A549 (cell line): ENCODE measurements at regions not wholly inside any gene's neighbourhood (a gene's known extent, or its start where the extent isn't known, plus 50 kb on each side); places are given as distances from the start of the nearest gene placed in this dataset.

Source experiments
- TF ChIP-seq, protein P1 (sequence below): fragments of >200 bp; sonication (Bioruptor Twin); formaldehyde crosslinking; IDR thresholded peaks from 3 replicates; pipeline ENCODE4 v1.5.1; 2016
- TF ChIP-seq, protein P2 (sequence below): fragments of 200-600 bp; sonication (generic); IDR thresholded peaks from 2 replicates; pipeline ENCODE4 v1.6.1; 2016; ENCODE audit warnings: antibody characterized with exemption, mild to moderate bottlenecking, moderate library complexity

DNA sequence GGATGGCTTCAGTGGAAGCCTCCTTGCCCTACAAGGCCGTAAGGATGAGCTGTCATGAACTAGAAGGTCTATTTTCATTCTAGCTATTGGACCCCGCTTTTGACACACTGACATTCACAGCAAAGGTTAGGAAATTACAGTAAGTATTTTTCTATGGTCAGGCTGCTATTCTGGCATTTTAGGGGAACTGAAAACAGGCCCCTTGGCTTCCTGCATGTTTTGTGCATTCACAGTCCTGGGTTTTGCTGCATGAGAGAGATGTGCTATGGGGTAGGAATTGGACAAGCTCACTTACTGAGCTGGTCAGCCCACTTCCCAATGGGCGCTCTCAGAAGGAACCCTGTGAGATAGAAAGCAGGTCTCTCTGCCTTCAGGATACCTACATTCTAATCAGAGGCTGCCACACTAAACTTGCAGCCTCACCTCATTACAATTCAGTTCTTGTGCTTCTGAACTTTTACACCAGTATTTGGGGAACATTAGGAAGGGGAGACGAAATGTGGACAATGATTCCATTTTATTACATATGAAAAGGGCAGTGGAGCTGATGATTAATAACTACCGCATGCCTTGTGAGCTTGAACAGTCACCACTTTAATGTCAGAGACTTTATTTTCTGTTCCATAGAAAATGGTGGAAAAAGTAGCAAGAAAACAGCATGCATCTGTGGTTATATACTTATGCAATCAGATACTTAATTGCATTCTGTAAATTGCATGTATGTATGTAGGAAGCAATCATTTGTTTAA, 86.6 kb upstream of the TAB2 start:
- TF ChIP-seq, protein P1, sequence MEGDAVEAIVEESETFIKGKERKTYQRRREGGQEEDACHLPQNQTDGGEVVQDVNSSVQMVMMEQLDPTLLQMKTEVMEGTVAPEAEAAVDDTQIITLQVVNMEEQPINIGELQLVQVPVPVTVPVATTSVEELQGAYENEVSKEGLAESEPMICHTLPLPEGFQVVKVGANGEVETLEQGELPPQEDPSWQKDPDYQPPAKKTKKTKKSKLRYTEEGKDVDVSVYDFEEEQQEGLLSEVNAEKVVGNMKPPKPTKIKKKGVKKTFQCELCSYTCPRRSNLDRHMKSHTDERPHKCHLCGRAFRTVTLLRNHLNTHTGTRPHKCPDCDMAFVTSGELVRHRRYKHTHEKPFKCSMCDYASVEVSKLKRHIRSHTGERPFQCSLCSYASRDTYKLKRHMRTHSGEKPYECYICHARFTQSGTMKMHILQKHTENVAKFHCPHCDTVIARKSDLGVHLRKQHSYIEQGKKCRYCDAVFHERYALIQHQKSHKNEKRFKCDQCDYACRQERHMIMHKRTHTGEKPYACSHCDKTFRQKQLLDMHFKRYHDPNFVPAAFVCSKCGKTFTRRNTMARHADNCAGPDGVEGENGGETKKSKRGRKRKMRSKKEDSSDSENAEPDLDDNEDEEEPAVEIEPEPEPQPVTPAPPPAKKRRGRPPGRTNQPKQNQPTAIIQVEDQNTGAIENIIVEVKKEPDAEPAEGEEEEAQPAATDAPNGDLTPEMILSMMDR = no peak
- TF ChIP-seq, protein P2, sequence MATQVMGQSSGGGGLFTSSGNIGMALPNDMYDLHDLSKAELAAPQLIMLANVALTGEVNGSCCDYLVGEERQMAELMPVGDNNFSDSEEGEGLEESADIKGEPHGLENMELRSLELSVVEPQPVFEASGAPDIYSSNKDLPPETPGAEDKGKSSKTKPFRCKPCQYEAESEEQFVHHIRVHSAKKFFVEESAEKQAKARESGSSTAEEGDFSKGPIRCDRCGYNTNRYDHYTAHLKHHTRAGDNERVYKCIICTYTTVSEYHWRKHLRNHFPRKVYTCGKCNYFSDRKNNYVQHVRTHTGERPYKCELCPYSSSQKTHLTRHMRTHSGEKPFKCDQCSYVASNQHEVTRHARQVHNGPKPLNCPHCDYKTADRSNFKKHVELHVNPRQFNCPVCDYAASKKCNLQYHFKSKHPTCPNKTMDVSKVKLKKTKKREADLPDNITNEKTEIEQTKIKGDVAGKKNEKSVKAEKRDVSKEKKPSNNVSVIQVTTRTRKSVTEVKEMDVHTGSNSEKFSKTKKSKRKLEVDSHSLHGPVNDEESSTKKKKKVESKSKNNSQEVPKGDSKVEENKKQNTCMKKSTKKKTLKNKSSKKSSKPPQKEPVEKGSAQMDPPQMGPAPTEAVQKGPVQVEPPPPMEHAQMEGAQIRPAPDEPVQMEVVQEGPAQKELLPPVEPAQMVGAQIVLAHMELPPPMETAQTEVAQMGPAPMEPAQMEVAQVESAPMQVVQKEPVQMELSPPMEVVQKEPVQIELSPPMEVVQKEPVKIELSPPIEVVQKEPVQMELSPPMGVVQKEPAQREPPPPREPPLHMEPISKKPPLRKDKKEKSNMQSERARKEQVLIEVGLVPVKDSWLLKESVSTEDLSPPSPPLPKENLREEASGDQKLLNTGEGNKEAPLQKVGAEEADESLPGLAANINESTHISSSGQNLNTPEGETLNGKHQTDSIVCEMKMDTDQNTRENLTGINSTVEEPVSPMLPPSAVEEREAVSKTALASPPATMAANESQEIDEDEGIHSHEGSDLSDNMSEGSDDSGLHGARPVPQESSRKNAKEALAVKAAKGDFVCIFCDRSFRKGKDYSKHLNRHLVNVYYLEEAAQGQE = no peak
